NB4 (cell line): ENCODE measurements at regions not wholly inside any gene's neighbourhood (a gene's known extent, or its start where the extent isn't known, plus 50 kb on each side); places are given as distances from the start of the nearest gene placed in this dataset.

Source experiments
- CTCF ChIP-seq: IDR thresholded peaks from one replicate; pipeline ENCODE4 v1.5.1; 2012; ENCODE audit warnings: low read depth, low read length
- MAX ChIP-seq: IDR thresholded peaks from 2 replicates; pipeline ENCODE4 v1.6.1; 2011; ENCODE audit warnings: low read depth, low read length
- POLR2A ChIP-seq: IDR thresholded peaks from 2 replicates; pipeline ENCODE4 v1.6.1; 2011; ENCODE audit warnings: mild to moderate bottlenecking; ENCODE audit not compliant: insufficient read length; ENCODE audit errors: extremely low read depth

GRCh38 chr2:176566496-176566895 lies 297.3 kb downstream of the MTX2 start:
- TF ChIP-seq POLR2A (no peak), CTCF (no peak), MAX (no peak)
